Upper lobe of left lung (tissue), 6 donors: ENCODE measurements at regions not wholly inside any gene's neighbourhood (a gene's known extent, or its start where the extent isn't known, plus 50 kb on each side); places are given as distances from the start of the nearest gene placed in this dataset.
A peak's percentile ranks its signal among the peaks of the same experiment; 100 is the strongest.

Experiments used
- ATAC-seq, 2 donors: fragments of 200-7000 bp; cut with Tn5 transposase; one replicate each; pipeline ENCODE4 v1.9.1; 2022; ENCODE audit warnings: mild to moderate bottlenecking in 2 of 2, moderate library complexity in 2 of 2; ENCODE audit not compliant: low FRiP score in 2 of 2
- DNase-seq, 2 donors: peaks; one replicate each; pipeline ENCODE4 v3.0.0-alpha.2; 2019 to 2020
- H3K27ac ChIP-seq, 4 donors: fragments of 200-600 bp; sonication (generic); one replicate each; pipeline ENCODE4 v1.5.1; 2016 to 2019
- H3K27me3 ChIP-seq, 4 donors: fragments of 200-600 bp; sonication (generic); one replicate each; pipeline ENCODE4 v1.5.1; 2017 to 2019
- H3K36me3 ChIP-seq, 4 donors: fragments of 200-600 bp; sonication (generic); one replicate each; pipeline ENCODE4 v1.5.1; 2016 to 2019
- H3K4me1 ChIP-seq, 4 donors: fragments of 200-600 bp; sonication (generic); one replicate each; pipeline ENCODE4 v1.5.1; 2018 to 2019
- H3K4me3 ChIP-seq, 4 donors: fragments of 200-600 bp; sonication (generic); one replicate each; pipeline ENCODE4 v1.5.1; 2017 to 2019; ENCODE audit warnings: mild to moderate bottlenecking in 2 of 4, moderate library complexity in 1 of 4
- H3K9me3 ChIP-seq, 4 donors: fragments of 200-600 bp; sonication (generic); one replicate each; pipeline ENCODE4 v1.5.1; 2018 to 2019
- CTCF ChIP-seq, 6 experiments: fragments of 450-650 bp in 4 of 6; fragments of 200-600 bp in 2 of 6; sonication (generic) in 2 of 6; IDR thresholded peaks; one replicate each; pipeline ENCODE4 v1.5.1; 2016 to 2019; ENCODE audit warnings: antibody characterized with exemption in 6 of 6
- EP300 ChIP-seq, 4 donors: sonication (generic); formaldehyde crosslinking; IDR thresholded peaks; one replicate each; pipeline ENCODE4 v1.5.1; 2017; ENCODE audit warnings: antibody characterized with exemption in 4 of 4, control low read depth in 2 of 4
- POLR2A ChIP-seq, 4 donors: fragments of 450-650 bp; IDR thresholded peaks; one replicate each; pipeline ENCODE4 v1.5.1; 2016 to 2017; ENCODE audit warnings: antibody characterized with exemption in 4 of 4, mild to moderate bottlenecking in 2 of 4
- POLR2AphosphoS5 ChIP-seq, 2 donors: sonication (generic); formaldehyde crosslinking; IDR thresholded peaks; one replicate each; pipeline ENCODE4 v1.5.1; 2017; ENCODE audit warnings: antibody characterized with exemption in 2 of 2
- WGBS, 2 donors: methylation state at CpG; one replicate each; pipeline ENCODE4 v1.1.5; 2017 to 2018; 5-methylcytosine and 5-hydroxymethylcytosine counted together
- donor health status: DM: no; HTN: no; CAD: no; lungs with moderate emphysema.
- donor health status: DM: no; HTN: yes; CAD: no; lungs with severe emphysema.

- Histone ChIP-seq H3K4me3 (no peak overlapping the region), H3K9me3 (no peaks in the 10 kb centered on the region), H3K36me3 (no peaks in the 10 kb centered on the region), H3K27me3 (no peaks in the 10 kb centered on the region), H3K27ac (no peak overlapping the region), H3K4me1 (peaks cover 0 to 12% (median 0%) of the 10 kb centered on the region in 4 donors)
- no peak for DNase-seq
- 91 to 92% methylated on average over 2 of the region's 2 CpGs for WGBS, 2 donors
- TF ChIP-seq CTCF (IDR thresholded peaks at IDR 0.05) (no peak), EP300 (IDR thresholded peaks at IDR 0.05) (no peak), POLR2AphosphoS5 (IDR thresholded peaks at IDR 0.05) (no peak), POLR2A (IDR thresholded peaks at IDR 0.05) (no peak)
- no peak for ATAC-seq
Observed at GRCh38 chr3:14288177-14288788, 109.7 kb downstream of the LSM3 start.

DNA sequence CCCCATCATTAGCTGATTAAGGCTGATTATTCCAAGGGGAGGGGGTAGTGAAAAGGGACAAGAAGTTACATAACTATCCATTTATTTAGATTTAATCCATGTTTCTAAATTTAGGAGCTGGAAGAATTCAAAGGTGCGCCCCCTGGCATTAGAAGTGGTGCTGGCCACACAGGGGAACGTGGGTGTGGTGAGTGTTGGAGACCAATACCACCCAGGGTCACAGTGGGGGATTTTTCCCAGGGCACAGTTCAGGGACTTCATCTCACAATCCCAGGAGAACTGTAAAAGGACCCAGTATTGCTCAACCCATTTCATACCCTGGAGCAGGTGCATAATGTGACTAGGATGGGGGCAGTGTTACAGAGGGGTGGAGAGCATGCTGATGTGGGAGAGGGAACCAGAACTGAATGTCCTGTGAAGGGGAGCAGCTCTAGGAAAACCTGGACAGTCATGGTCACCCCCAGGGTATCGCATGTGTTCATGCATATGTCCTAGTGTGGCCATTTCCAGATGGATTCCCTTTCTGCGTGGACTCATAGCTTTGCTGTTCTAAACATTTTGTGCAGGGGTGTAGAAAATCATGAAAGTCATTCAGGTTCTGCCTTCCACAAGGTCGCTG, 110.3 kb downstream of the LSM3 start:
- 81 to 85% methylated on average over 4 to 5 of the region's 5 CpGs for WGBS, 2 donors

GRCh38 chr3:14289590-14290461, 111.2 kb downstream of the LSM3 start:
- Histone ChIP-seq H3K4me1 (peaks cover 0 to 12% (median 0%) of the 10 kb centered on the region in 4 donors), H3K27me3 (no peaks in the 10 kb centered on the region), H3K27ac (no peak overlapping the region), H3K9me3 (no peaks in the 10 kb centered on the region), H3K36me3 (no peaks in the 10 kb centered on the region), H3K4me3 (no peak overlapping the region)
- no peak for DNase-seq
- WGBS, 2 donors, result 68 to 70% methylated on average over 6 to 7 of the region's 7 CpGs
- ATAC-seq, result peak; percentile 50 to 61
- no peak for TF ChIP-seq CTCF (IDR thresholded peaks at IDR 0.05)
- no peak for TF ChIP-seq POLR2A (IDR thresholded peaks at IDR 0.05)
- TF ChIP-seq EP300 (IDR thresholded peaks at IDR 0.05), result no peak
- TF ChIP-seq POLR2AphosphoS5 (IDR thresholded peaks at IDR 0.05), result no peak

More for the DNA sequence above, 110.3 kb downstream of the LSM3 start:
- TF ChIP-seq POLR2A (IDR thresholded peaks at IDR 0.05), result no peak
- no peak for TF ChIP-seq POLR2AphosphoS5 (IDR thresholded peaks at IDR 0.05)
- TF ChIP-seq CTCF (IDR thresholded peaks at IDR 0.05), result no peak
- TF ChIP-seq EP300 (IDR thresholded peaks at IDR 0.05), result no peak
- Histone ChIP-seq H3K9me3 (no peaks in the 10 kb centered on the region), H3K27me3 (no peaks in the 10 kb centered on the region), H3K27ac (no peak overlapping the region), H3K4me1 (peaks cover 0 to 12% (median 0%) of the 10 kb centered on the region in 4 donors), H3K36me3 (no peaks in the 10 kb centered on the region), H3K4me3 (no peak overlapping the region)
- no peak for DNase-seq
- no peak for ATAC-seq

- H3K36me3 ChIP-seq, result no peaks in the 10 kb centered on the region
- no peak overlapping the region for H3K4me3 ChIP-seq
- no peak for ATAC-seq
- H3K27ac ChIP-seq, result no peak overlapping the region
- H3K27me3 ChIP-seq, result no peaks in the 10 kb centered on the region
- TF ChIP-seq EP300 (IDR thresholded peaks at IDR 0.05) (no peak), CTCF (IDR thresholded peaks at IDR 0.05) (no peak), POLR2AphosphoS5 (IDR thresholded peaks at IDR 0.05) (no peak), POLR2A (IDR thresholded peaks at IDR 0.05) (no peak)
- no peaks in the 10 kb centered on the region for H3K9me3 ChIP-seq
- peaks cover 0 to 12% (median 0%) of the 10 kb centered on the region in 4 donors for H3K4me1 ChIP-seq
- 63 to 66% methylated on average over 9 of the region's 9 CpGs for WGBS, 2 donors
- DNase-seq, result no peak
Observed at GRCh38 chr3:14290631-14291385, 111.6 kb upstream of the SLC6A6 start.
